Mesenchymal stem cell (in vitro differentiated cells and primary cell): ENCODE measurements at regions not wholly inside any gene's neighbourhood (a gene's known extent, or its start where the extent isn't known, plus 50 kb on each side); places are given as distances from the start of the nearest gene placed in this dataset.
"Not testable (repeated sequence)": the region's sequence is repeated elsewhere in the genome, so short reads cannot be mapped to it uniquely, and the experiment has no call there.

ENCODE experiments used
- DNase-seq: peaks from one replicate; pipeline ENCODE4 v3.0.0-alpha.2; 2013
- H2AFZ ChIP-seq: one replicate; pipeline ENCODE4 v1.6.1; 2013; ENCODE audit warnings: low read depth, mild to moderate bottlenecking, control low read depth, inconsistent platforms, low read length, moderate library complexity
- H2AK5ac ChIP-seq: 2 replicates; pipeline ENCODE4 v1.6.1; 2013; ENCODE audit warnings: low read length, moderate library complexity, mild to moderate bottlenecking, inconsistent platforms; ENCODE audit not compliant: severe bottlenecking
- H2BK120ac ChIP-seq: one replicate; pipeline ENCODE4 v1.6.1; 2013; ENCODE audit warnings: low read depth, mild to moderate bottlenecking, inconsistent platforms, low read length, moderate library complexity
- H2BK12ac ChIP-seq, 2 experiments: one replicate each; pipeline ENCODE4 v1.6.1; 2013; ENCODE audit warnings: inconsistent platforms in 2 of 2, low read length in 2 of 2, mild to moderate bottlenecking in 2 of 2, moderate library complexity in 2 of 2, control low read depth in 1 of 2
- H2BK15ac ChIP-seq: one replicate; pipeline ENCODE4 v1.6.1; 2013; ENCODE audit warnings: mild to moderate bottlenecking, low read depth, inconsistent platforms; ENCODE audit not compliant: poor library complexity, severe bottlenecking
- H2BK5ac ChIP-seq: 2 replicates; pipeline ENCODE4 v1.6.1; 2013; ENCODE audit warnings: low read depth, mild to moderate bottlenecking, low read length, control low read depth, inconsistent platforms; ENCODE audit not compliant: poor library complexity, severe bottlenecking
- H3K14ac ChIP-seq, 2 experiments: one replicate each; pipeline ENCODE4 v1.6.1; 2013; ENCODE audit warnings: inconsistent platforms in 2 of 2, low read length in 2 of 2, control low read depth in 1 of 2, mild to moderate bottlenecking in 1 of 2, moderate library complexity in 1 of 2
- H3K18ac ChIP-seq, 2 experiments: one replicate each; pipeline ENCODE4 v1.6.1; 2013; ENCODE audit warnings: inconsistent platforms in 2 of 2, low read length in 2 of 2, control low read depth in 1 of 2, low read depth in 1 of 2, mild to moderate bottlenecking in 1 of 2
- H3K23ac ChIP-seq, 2 experiments: one replicate each; pipeline ENCODE4 v1.6.1; 2013; ENCODE audit warnings: inconsistent platforms in 2 of 2, low read length in 2 of 2, mild to moderate bottlenecking in 2 of 2, moderate library complexity in 2 of 2, control low read depth in 1 of 2
- H3K27ac ChIP-seq: 2 replicates; pipeline ENCODE4 v1.5.1; 2013; ENCODE audit warnings: mild to moderate bottlenecking, moderate library complexity, low read length, control low read depth, inconsistent platforms; ENCODE audit not compliant: poor library complexity, severe bottlenecking
- H3K27me3 ChIP-seq, 2 experiments: 2 replicates each; pipeline versions ENCODE4 v1.6.1 to v1.7.0; 2013; ENCODE audit warnings: low read length in 2 of 2, mild to moderate bottlenecking in 2 of 2, moderate library complexity in 2 of 2, control low read depth in 1 of 2, inconsistent platforms in 1 of 2; ENCODE audit not compliant: control insufficient read depth in 1 of 2, insufficient read depth in 1 of 2
- H3K36me3 ChIP-seq, 2 experiments: 2 replicates each; pipeline versions ENCODE4 v1.6.1 to v1.7.0; 2013; ENCODE audit warnings: low read length in 2 of 2, control low read depth in 1 of 2, inconsistent platforms in 1 of 2, low read depth in 1 of 2, mild to moderate bottlenecking in 1 of 2; ENCODE audit not compliant: insufficient read depth in 2 of 2, control insufficient read depth in 1 of 2
- H3K4ac ChIP-seq, 2 experiments: one replicate each; pipeline ENCODE4 v1.6.1; 2013; ENCODE audit warnings: inconsistent platforms in 2 of 2, low read length in 2 of 2, mild to moderate bottlenecking in 2 of 2, moderate library complexity in 2 of 2, control low read depth in 1 of 2, low read depth in 1 of 2
- H3K4me1 ChIP-seq: 2 replicates; pipeline ENCODE4 v1.6.1; 2013; ENCODE audit warnings: low read depth, low read length, control low read depth; ENCODE audit not compliant: control insufficient read depth, insufficient read depth
- H3K4me2 ChIP-seq: 2 replicates; pipeline ENCODE4 v1.6.1; 2013; ENCODE audit warnings: low read length, mild to moderate bottlenecking, inconsistent platforms; ENCODE audit not compliant: poor library complexity, severe bottlenecking
- H3K4me3 ChIP-seq, 2 experiments: 2 replicates each; pipeline versions ENCODE4 v1.5.1 to v1.7.0; 2013; ENCODE audit warnings: low read length in 2 of 2, mild to moderate bottlenecking in 2 of 2, control low read depth in 1 of 2, low read depth in 1 of 2; ENCODE audit not compliant: insufficient read depth in 1 of 2
- H3K79me1 ChIP-seq: replicated peaks from 2 replicates; pipeline ENCODE4 v1.6.1; 2013; ENCODE audit warnings: mild to moderate bottlenecking, control low read depth, low read length, inconsistent platforms; ENCODE audit not compliant: poor library complexity, severe bottlenecking
- H3K9ac ChIP-seq: 2 replicates; pipeline ENCODE4 v1.7.0; 2013; ENCODE audit warnings: mild to moderate bottlenecking, low read length, moderate library complexity
- H3K9me3 ChIP-seq: 2 replicates; pipeline ENCODE4 v1.7.0; 2013; ENCODE audit warnings: mild to moderate bottlenecking, low read length; ENCODE audit not compliant: control insufficient read depth
- H4K8ac ChIP-seq: one replicate; pipeline ENCODE4 v1.6.1; 2013; ENCODE audit warnings: inconsistent platforms, mild to moderate bottlenecking, low read length, moderate library complexity
- H4K91ac ChIP-seq: one replicate; pipeline ENCODE4 v1.6.1; 2013; ENCODE audit warnings: mild to moderate bottlenecking, low read length, inconsistent platforms
- WGBS: methylation state at CpG from one replicate; pipeline ENCODE4 v1.1.7; 2013; ENCODE audit warnings: mixed read lengths; 5-methylcytosine and 5-hydroxymethylcytosine counted together

DNA sequence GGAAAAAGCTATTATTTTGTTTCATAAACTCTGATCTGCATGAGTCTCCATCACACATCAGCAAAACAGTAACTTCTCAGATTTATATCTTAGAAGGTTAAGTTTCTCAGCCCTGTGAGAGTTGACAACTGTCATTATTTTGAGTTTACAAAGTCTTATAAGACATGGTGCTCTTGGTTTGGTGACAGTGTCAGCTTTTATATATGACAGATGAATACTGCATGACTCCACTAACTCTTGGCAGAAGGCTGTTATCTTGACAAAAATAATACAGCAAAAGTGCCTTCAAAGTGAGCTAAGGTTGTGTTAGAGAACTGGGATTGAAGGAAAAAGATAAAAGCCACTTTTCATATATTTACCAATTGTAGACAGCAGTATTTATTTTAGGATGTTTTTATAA is 528.4 kb upstream of the SOX9 start:
- no peak overlapping the region for H3K9ac ChIP-seq

DNA sequence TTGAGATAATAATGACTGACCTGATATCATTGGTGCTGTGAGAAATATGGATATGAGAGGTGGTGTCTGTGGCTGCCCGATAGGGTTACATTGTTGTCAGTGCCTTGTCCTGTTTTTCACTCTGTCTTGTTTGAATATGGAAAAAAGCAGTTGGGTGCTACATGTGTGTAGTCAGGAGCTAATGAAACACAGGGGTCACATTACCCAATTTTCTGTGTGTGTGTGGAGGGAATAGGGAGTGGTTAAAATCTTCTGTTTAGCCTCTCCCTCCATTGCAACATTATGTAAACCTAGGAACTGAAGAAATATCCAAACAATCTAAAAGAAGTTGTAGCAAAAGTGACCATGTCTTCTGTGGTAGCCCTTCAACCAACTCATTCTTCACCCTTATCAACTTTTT is 527.7 kb upstream of the SOX9 start:
- Histone ChIP-seq H3K9ac (no peak overlapping the region), H3K4me1 (no peaks in the 10 kb centered on the region), H2BK120ac (no peak overlapping the region), H3K18ac (no peak overlapping the region), H3K23ac (no peak overlapping the region), H2AK5ac (no peak overlapping the region), H3K79me1 (no peaks in the 10 kb centered on the region), H4K91ac (no peak overlapping the region), H3K27ac (no peak overlapping the region), H3K14ac (no peak overlapping the region), H3K4me2 (no peak overlapping the region), H3K4ac (no peak overlapping the region), H3K4me3 (no peak overlapping the region), H3K9me3 (no peaks in the 10 kb centered on the region), H2BK5ac (no peak overlapping the region), H2BK12ac (no peak overlapping the region), H2AFZ (no peak overlapping the region), H4K8ac (no peak overlapping the region), H3K36me3 (no peaks in the 10 kb centered on the region), H3K27me3 (no peaks in the 10 kb centered on the region), H2BK15ac (no peak overlapping the region)
- 91% methylated on average over 1 of the region's 1 CpG for WGBS
- peak; percentile 60 for DNase-seq

More for the DNA sequence above, 528.4 kb upstream of the SOX9 start:
- H3K27ac ChIP-seq = no peak overlapping the region
- no peak overlapping the region for H2BK12ac ChIP-seq
- H3K18ac ChIP-seq = no peak overlapping the region
- H2BK15ac ChIP-seq = no peak overlapping the region
- no peak overlapping the region for H2AFZ ChIP-seq
- H3K4me3 ChIP-seq = no peak overlapping the region
- no peak overlapping the region for H3K14ac ChIP-seq
- DNase-seq = no peak
- H3K4ac ChIP-seq = no peak overlapping the region
- H3K79me1 ChIP-seq = no peaks in the 10 kb centered on the region
- no peak overlapping the region for H2BK120ac ChIP-seq
- no peak overlapping the region for H3K4me2 ChIP-seq
- no peak overlapping the region for H4K91ac ChIP-seq
- no peak overlapping the region for H2BK5ac ChIP-seq
- no peaks in the 10 kb centered on the region for H3K4me1 ChIP-seq
- H3K36me3 ChIP-seq = no peaks in the 10 kb centered on the region
- no peaks in the 10 kb centered on the region for H3K9me3 ChIP-seq
- no peak overlapping the region for H3K23ac ChIP-seq
- no peaks in the 10 kb centered on the region for H3K27me3 ChIP-seq
- H4K8ac ChIP-seq = no peak overlapping the region
- H2AK5ac ChIP-seq = no peak overlapping the region

DNA sequence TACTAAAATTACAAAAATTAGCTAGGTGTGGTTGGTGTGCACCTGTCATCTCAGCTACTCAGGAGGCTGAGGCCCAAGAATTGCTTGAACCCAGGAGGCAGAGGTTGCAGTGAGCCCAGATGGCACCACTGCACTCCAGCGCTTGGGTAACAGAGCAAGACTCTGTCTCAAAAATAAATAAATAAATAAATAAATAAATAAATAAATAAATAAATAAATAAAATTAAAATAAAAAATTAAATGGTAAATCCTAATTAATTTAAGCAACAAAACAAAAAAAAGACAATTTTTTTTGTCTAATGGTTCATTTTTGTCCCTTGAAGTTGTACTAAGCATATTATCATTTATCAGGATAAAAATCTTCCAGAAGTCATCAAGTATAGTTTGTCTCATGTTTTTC is 521.2 kb upstream of the SOX9 start:
- H2BK120ac ChIP-seq, H3K79me1 ChIP-seq, H4K91ac ChIP-seq, H3K4ac ChIP-seq, H4K8ac ChIP-seq, H2AFZ ChIP-seq, H2BK12ac ChIP-seq, H3K36me3 ChIP-seq, DNase-seq, H3K18ac ChIP-seq, H3K23ac ChIP-seq, H3K4me1 ChIP-seq, H3K27ac ChIP-seq, H3K27me3 ChIP-seq, H2BK5ac ChIP-seq, H2AK5ac ChIP-seq, H3K4me2 ChIP-seq, H3K4me3 ChIP-seq, H3K9me3 ChIP-seq, H3K14ac ChIP-seq, H2BK15ac ChIP-seq: not testable (repeated sequence)
- H3K9ac ChIP-seq = peak overlapping the region; percentile 46
- WGBS = no CpG with 5 or more reads among the region's 1 CpG

DNA sequence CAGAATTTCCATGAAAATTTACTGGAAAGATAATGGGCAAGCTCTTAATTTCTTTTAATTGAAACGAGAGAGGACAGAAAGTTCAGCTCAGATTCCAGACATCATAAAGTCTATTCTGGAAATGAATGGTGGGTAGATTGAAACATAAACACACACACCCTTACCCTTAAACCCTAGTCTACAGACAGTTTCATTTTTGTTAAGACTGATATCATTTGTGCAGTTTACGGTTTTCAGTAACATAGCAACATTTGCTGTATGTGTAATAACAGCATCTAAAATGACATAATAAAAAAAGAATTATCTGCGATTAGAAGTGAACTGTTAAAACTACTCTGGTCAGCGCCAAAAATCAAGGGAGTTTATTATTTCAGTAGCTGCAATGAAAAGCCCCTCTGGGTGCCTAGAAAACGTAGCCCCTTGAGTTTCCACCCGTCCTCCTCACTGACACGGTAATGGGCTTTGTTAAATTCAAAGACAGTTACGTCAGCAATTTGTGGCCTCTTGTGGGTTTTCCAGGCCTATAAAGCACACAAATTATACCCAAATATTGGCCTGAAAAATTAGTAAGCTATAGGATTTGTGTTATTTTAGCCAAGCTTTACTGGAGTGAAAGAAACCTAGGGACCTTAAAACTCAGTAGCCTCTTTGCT is 520.6 kb upstream of the SOX9 start:
- no peak for DNase-seq
- no peaks in the 10 kb centered on the region for H3K4me1 ChIP-seq
- H4K8ac ChIP-seq = no peak overlapping the region
- no peak overlapping the region for H3K23ac ChIP-seq
- H3K27me3 ChIP-seq = no peaks in the 10 kb centered on the region
- H3K27ac ChIP-seq = no peak overlapping the region
- WGBS = 87% methylated on average over 6 of the region's 8 CpGs
- no peak overlapping the region for H3K4me3 ChIP-seq
- no peaks in the 10 kb centered on the region for H3K79me1 ChIP-seq
- H2AK5ac ChIP-seq = no peak overlapping the region
- H3K18ac ChIP-seq = no peak overlapping the region
- H3K4ac ChIP-seq = no peak overlapping the region
- no peak overlapping the region for H3K14ac ChIP-seq
- H2BK120ac ChIP-seq = no peak overlapping the region
- H2BK15ac ChIP-seq = no peak overlapping the region
- H4K91ac ChIP-seq = no peak overlapping the region
- no peaks in the 10 kb centered on the region for H3K9me3 ChIP-seq
- peak overlapping the region; percentile 46 for H3K9ac ChIP-seq
- no peaks in the 10 kb centered on the region for H3K36me3 ChIP-seq
- no peak overlapping the region for H2BK5ac ChIP-seq
- no peak overlapping the region for H2BK12ac ChIP-seq
- H2AFZ ChIP-seq = no peak overlapping the region
- no peak overlapping the region for H3K4me2 ChIP-seq
